Activated CD4-positive, alpha-beta T cell treated with anti-CD3 and anti-CD28 coated beads for 48 hours (primary cell): ENCODE measurements at regions not wholly inside any gene's neighbourhood (a gene's known extent, or its start where the extent isn't known, plus 50 kb on each side); places are given as distances from the start of the nearest gene placed in this dataset.

ENCODE experiments used
- DNase-seq: peaks from one replicate; pipeline ENCODE4 v3.0.0-alpha.2; 2020

DNA sequence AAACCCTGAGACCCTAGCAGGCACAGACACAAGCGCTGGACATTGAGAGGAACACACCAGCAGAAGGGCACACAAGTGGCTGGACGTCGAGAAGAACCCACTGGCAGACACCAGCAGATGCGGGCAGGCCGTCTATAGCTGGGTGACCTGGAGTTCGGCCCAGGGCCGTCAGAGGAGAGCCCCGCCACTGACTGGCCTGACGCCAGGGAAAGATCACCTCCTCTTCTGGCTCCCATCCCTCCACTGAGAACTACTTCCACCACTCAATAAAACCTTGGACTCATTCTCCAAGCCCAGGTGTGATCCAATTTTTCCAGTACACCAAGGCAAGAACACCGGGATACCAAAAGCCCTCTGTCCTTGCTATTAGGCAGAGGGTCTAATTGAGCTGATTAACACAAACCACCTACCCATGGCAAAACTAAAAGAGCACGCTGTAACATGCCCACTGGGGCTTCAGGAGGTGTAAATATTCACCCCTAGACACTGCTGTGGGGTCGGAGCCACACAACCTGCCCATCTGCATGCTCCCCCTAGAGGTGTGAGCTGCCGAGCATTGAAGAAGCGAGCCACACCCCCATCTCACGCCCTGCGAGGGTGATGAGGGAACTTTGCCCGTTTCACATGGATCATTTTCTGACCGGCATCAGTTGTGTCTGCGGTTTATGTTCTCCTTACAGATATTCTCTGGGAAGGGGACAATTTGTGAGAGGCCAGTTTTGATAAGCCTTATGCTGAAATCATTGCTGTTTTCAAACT, 104.8 kb downstream of the HLX start:
- DNase-seq, result no peak

DNA sequence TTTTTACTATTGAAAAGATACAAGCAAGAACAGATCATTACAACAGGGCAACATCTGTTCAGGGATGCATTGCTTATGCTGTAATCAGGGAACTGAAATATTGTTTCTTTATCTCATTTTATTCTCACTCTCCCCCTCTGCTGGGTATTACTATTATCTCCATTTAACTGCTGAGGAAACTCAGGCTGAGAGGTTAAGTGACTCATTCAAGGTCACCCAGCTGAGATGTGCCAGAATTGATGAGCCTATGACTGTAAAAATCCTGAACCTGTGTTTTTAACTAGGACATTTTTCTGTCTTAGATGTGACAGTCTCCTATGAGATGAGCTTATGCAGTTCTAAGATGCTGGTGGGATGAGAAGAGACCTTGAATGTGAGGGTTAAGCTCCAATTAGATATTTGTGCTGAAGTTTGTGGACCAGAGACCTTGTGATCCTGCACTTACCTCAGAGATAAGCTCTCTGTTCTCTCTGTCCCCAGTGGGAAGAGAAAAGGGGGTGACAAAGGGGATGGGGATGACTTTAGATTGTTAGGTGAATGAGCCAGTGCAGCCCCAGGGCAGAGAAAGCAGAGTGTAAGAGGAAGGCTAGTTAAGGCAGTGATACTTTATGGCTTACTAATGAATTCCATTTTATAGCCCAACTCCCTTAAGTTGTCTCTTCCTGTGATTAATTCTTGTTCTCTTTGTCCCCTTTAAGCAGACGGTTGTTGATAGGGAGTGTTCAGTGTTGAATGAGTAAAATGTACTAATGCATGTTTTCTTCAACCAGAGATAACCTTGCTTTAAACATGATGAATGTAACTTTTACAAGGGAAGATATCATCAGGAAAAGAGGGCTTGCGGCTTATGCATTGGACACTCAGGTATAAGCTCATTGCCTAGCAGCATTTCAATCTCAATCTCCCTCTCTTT, 111.4 kb downstream of the HLX start:
- no peak for DNase-seq

DNA sequence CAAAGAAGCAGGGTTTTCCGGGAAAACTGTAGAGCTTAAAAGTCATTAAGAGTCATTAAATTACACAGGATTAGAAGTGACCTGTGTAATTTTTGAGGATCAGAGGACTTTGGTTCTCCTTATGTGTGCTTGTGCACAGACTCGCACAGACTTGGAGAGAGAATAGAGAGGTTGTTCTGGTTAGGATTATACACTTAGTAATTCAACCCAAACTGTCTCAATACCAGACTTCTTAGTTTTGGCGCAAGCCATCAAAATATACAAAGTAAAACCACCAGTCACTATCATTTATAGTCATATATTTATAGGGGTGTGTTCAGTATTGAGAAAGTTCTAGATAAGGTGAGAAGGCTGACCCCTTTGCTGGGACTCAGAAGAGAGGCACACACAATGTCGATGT, 112.3 kb downstream of the HLX start:
- DNase-seq, result no peak

DNA sequence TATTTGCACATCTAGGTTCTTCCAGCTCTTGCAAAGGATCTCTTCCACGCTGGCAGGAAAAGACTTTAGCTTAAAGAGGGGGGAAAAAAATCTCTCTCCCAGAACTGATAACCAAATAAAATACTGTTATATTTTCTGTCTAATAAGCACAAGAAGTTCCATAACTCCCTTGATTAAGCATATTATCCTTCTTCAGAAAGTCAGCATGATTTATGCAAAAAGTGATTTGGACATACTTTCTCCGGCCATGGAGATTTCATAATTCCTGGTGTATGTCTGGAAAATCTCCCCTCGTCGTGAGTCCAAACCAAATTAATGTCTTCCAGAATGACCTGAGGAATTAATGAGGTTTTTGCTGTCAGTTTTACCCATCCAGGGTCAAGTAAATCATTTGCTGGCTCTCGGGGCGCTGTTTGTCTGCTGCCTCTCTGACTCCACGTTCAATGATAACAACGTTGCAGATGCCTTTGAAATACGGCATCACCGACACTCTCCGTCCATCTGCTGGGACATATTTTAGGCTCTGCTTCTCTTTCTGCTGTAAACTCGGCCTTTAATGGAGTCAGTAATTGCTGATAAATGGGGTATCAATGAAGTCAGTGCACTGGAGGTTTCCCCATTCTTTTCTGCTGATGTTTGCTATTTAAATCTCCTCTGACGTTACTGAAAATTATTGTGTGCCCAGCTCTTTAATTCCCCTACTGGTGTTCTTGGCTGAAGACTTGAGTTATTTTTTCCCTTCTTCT, 112.9 kb downstream of the HLX start:
- no peak for DNase-seq

DNA sequence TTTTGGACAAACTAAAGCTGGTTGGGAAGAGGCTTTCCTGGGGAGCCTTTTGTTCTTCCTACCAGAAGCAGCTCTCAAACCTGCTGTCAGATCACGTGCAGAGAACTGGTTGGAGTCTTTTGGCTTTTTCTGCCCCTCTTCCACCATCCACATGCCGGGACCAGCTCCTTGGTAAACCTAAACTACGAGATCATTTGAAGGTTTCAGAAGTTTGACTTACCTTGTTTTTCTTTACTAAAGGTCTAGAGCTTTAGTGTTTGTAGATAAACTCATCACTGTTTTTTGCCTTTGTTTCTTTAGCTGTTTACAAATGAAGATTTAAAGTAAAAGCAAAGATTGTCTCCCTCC, 113.4 kb downstream of the HLX start:
- no peak for DNase-seq

DNA sequence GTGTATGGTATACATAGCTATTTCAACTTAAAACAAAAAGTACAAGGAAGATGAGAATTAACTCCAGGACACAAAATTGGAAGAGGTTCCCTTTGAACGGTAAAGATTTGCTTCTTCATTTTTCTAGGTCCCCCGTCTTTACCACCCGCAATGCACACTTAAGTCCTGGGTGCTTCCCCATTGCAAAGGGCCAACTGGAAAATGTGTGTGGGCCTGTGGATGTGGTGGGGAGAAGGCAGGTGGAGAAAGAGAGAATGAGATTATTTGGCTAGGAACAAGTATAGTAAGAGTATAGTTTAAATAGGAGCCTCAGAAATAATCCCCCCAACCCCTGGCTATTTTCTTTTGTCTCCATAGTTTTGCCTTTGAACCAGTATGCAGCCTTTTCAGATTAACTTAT, 115.4 kb downstream of the HLX start:
- no peak for DNase-seq

DNA sequence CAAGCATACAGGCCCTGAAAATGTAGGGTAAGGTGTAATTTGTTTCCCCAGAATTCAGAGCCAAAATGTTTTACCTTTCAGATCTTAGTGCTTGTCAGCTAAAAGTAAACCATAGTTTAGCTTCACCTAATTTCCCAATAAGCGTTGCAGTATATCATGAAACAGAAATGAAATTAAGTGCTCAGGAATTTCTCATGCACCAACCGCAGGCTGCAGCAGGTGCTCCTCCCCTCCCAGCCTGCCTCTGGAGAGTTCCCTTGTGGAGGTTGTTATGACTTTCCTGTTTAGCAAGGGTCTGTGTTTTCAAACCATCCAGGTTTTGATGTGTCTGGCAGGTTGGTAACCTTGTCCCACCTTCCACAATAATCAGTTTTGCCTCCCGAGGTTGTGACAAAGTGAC, 118.5 kb downstream of the HLX start:
- DNase-seq, result no peak

DNA sequence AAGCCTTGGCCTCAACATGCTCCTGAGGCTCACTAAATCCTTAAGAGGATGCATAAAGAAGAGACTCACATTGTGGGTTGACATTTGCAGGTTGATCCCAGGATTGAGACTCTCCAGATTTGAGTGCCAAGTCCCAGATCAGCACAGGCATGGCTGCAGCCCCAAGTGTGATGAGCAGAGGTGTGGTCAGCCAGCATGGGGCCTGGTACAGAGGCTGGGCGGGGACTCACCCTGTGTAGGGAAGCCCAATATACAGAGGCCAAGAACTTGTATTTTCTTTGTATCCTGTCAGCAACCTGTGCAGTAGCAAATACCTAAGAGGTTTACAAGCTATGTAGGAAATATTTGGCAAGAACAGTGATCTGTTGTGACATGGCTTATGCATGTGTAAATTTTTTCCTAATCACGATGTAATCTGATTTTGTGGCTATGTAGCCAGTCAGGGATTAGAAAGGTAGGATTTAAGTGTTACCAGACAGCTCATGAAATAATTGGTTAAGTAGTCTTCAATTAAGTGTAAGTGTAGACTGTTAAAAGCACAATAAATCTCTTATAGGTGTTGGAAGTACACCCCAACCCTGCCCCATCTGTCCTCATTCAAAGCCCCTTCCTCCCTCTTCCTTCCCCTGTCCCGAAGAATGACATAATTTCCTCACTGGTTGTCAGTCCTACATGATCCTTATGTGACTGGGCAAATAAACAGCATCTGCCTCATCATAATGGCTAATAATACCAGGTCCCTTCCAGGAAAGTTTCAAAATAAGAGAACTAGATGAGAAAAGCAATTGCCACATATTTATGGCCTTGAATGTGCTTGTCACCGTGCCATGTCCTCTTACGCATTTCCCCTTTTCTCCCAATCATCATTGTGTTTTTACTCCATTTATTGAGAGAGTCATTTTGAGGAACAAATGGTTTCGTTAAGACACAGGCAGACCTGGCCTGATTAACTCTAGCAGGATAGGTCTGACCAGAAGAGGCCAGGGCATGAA, 120.9 kb downstream of the HLX start:
- no peak for DNase-seq

DNA sequence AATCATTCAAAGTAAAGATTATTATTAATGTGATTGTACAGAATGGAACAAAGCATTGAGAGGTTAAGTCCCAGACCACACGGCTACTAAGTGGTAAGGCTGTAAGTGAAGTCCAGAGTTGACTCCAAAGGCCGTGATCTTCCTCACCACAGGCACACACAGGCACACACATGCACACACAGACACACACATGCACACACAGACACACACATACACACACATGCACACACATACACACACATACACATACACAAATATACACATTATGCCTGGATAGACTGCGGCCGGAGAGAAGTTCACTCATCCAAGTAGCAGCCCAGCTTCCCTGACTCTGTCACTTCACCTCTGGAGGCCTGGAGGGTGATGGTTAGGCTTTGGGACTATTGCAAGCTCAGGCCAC, 121.9 kb downstream of the HLX start:
- DNase-seq, result no peak

DNA sequence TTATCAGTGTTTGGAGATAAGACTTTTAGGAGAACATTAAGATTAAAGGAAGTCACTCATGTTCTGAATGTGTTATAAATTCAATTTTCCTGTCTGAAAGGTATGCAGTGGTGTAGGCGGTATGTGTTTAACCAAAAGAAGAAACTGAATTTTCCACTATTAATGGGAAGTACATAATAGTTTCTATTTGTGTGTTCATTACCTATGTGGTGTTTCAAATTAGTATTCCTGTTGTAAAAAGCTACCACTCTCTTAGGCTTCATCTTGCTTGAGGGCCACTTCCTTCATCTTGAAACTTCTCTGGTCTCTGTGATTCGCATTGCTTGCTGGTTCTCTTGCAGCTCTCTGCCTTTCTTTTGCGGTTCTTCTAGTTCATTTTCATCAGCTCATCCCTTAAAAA, 123.4 kb downstream of the HLX start:
- DNase-seq, result no peak

DNA sequence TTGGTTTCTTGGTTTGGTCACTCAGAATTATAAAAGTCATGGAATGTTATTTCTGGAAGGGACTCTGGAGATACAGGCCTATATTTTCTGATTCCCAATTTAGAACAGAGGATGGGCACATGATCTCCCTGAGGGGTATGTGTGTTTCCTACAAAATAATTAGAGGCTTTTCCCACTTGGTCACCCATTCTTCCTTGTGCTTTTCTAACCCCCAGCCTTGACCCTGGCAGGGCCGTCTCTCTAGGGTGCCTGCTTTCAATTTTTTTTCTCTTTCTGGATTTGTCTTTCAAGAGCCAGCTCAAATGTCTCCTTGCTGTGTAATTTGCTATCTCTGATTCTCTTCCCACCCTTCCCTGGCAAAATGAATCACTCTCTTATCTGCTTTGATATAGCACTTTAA, 131.9 kb downstream of the HLX start:
- no peak for DNase-seq

DNA sequence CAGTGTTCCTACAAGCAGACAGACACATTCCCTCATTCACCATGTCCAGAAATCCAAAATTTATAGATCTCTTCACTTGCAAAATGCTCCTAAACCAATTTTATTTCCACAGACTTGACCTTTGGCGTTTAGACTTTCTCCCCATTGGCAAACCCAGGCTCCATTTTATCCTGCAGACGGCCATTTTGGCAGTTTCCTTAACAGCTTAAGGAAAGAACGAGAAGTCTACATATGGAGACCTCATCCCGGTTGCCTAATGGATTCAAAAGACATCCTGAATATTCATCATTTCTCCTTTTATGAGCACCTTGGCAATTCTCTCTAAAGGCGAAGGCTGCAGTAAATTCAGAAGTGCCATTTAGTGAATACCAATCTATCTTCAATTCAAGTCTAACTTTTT, 132.9 kb downstream of the HLX start:
- DNase-seq, result no peak

DNA sequence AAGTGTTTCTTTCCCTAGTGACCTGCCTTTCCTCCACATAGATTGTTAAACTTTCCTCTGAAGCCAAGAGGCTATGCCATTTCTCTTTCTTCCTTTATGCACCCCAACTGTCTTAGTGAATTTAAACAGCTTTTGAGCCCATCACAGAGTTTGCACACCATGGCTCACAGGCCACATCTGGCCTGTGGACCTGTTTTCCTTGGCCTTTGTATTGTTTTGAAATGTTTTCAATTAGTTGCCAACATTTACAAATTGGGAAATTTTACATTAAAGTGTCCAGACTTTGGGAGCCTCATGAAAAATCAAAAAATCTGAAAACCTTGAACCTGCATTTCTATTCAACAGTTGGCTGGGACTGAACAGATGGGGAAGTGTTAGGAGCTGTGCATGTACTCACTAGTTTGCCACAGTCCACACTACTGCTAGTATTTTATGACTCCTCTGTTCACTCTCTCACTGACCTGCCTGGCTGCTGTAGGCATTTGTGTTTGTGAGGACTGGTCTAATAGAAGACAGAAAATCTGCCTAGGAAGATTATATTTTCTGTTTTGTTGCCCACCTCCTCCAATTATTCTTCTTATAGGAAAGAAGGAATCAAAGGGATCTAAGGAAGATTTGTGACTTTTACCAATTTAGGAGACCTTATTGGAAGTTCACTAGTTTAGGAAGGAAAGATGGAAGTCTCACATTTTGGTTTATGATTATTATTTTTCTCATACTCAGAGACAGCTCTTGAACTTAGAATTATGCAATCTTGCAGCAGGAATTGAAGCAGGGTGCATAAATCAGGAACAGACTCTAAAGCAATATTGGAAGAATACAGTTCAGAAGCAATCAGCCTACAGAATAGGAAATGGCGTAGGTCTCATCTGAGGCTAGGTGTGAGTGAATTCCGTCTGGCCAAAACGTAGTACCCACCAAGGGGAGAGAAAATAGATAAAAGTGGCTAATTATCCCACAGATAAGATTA, 134.7 kb downstream of the HLX start:
- no peak for DNase-seq

DNA sequence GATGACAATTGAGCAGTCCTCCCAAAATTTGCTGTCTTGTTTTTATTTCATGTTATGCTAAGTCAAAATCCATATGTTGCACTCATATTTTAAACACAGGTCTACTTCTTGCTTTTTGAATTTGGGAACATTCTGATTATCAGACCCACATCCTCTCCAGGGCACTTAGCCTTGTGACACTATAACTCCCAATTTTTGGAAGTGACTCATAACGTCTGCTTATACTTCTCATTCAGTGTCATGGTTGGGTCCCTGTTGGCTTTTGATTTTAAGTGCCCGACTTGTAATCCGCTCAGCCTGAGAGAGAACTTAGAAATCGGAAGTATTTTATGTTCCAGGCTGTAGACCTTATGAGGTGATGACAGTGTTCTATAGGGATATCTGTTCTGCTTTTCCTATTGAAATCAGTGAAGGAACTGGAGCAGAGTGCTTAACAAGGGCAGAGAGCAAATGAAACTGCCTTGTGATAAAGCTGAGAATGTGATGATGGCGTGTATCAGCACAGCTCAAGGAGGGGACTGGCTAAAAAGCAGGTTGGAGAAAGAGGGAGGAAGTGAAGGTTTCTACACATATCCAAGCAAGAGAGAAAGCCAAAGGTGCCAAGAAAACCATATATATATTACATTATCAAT, 136.0 kb downstream of the HLX start:
- DNase-seq, result no peak

DNA sequence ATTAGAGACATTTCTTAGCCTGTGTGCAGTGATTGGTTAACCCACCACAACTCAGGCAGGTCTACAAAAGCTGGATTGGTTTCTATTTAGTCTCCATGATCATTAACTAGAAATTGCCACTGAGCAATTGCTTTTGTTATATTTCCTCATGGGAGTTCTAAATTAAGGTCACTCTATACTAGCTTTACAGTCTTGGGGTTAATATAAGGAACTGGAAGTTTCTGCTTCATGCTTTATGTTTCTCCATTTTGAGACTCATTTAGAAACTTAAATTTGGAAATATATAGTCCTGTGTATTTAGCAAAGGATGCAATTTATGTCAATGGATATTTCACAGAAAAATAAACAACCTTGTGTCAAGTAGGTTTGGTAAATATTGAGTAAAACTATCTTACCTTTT, 137.5 kb downstream of the HLX start:
- no peak for DNase-seq

DNA sequence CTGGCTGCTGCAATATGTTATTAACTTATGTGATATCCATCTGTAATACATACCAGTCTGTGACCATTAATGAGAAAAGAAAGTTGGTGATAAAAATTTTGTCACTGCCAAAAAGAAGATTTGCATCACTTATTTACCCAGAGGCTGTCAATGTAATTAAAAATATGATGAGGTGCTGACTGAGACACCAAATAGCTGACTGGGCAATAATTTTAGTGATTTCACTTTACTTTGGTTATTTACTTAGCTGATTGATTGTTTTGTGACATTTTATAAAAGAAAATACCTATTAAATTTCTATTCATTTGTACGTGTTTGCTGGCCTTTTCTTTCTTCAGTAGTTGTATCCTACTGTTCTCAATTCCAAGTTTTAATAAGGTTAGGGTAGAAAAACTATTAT, 139.2 kb downstream of the HLX start:
- no peak for DNase-seq

DNA sequence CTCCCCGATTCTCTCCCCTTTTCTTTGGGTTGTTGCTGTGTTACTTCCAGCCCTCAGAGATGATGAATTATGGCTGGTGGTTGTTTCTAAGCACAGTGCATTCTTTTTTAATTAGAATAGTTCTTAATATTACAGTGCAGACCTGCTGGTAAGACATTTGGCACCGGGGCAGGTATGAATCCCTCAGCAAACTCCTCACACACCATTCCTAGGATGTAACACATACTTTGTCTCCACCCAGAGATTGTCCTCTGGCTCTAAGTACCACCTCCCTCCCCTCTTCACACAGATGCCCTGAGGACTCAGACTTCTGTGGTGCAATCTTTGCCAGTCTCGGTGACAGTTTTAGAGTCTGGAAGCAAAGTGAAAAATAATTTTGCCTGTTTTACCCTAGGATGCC, 143.1 kb downstream of the HLX start:
- no peak for DNase-seq

DNA sequence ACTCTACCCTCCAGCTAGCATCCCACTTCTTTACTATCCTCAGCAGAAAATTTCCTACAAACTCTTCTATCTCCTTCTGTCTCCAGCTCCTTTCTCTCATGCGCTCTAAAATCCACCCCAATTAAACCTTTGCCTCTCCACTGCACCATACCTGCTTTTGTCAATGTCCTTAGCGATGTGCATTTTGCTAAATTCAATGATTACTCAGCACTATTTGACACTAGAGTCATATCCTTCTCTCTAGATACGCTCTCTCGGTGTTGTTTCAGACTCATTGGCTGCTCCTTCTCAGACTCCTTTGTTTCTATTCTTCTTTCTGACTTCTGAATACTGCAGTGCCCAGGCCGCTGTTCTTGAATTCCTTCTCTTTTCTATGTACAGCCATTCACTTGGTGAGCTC, 144.2 kb downstream of the HLX start:
- no peak for DNase-seq

DNA sequence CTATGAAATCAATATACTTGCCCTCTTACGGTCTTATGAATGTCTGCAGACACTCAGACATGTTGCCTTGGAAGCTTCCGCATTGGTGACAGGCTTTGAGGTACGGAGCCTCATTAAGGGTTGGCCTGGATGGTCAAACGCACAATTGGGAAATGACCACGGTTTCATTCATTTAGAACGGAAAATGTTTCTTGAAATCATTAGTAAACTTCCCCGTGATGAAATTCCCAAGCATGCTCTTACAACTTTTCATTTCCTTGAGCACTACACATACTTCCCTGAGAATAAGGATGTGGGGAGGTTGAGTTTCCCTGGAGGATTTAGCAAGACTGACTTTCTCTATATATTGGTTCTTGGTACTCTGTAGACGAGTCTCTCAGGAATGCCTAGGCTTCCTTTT, 146.3 kb downstream of the HLX start:
- DNase-seq, result no peak

DNA sequence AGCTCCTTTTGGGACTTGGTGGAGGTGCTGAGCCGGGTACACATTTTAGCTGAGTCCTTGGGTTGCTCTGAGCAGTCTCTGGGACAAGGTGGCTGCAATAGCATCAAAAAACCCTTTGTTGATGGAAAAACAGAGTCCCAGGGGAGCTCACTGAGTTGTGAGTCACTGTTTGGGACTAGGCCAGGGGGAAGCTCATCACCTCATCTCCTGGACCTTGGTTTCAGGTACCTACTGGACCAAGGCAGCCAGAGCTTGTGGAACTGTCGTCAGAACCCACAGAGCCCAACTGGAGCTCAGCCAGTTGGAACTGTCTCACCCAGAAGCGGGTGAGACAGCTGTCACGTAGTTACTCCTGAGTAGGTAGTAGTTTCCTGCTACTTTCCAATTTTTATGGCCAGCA, 146.7 kb downstream of the HLX start:
- DNase-seq, result no peak
